Parathyroid adenoma (tissue), 2 donors: ENCODE measurements at regions not wholly inside any gene's neighbourhood (a gene's known extent, or its start where the extent isn't known, plus 50 kb on each side); places are given as distances from the start of the nearest gene placed in this dataset.

Source experiments
- H2AFZ ChIP-seq: fragments of 300-600 bp; sonication (generic); one replicate; pipeline ENCODE4 v1.7.0; 2017; ENCODE audit warnings: antibody characterized with exemption, mild to moderate bottlenecking
- H3K27ac ChIP-seq: fragments of 300-600 bp; sonication (generic); one replicate; pipeline ENCODE4 v1.7.0; 2017
- H3K27me3 ChIP-seq: fragments of 300-600 bp; sonication (generic); one replicate; pipeline ENCODE4 v1.7.0; 2017; ENCODE audit warnings: low read length; ENCODE audit not compliant: control insufficient read depth, insufficient read depth
- H3K36me3 ChIP-seq: fragments of 300-600 bp; sonication (generic); one replicate; pipeline ENCODE4 v1.7.0; 2017; ENCODE audit warnings: low read length; ENCODE audit not compliant: control insufficient read depth, insufficient read depth
- H3K4me1 ChIP-seq: fragments of 300-600 bp; sonication (generic); one replicate; pipeline ENCODE4 v1.7.0; 2017; ENCODE audit warnings: control low read depth
- H3K4me2 ChIP-seq: fragments of 300-600 bp; sonication (generic); one replicate; pipeline ENCODE4 v1.7.0; 2017; ENCODE audit warnings: low read length
- H3K4me3 ChIP-seq: fragments of 300-600 bp; sonication (generic); one replicate; pipeline ENCODE4 v1.7.0; 2017; ENCODE audit warnings: low read depth, low read length
- H3K79me2 ChIP-seq: fragments of 300-600 bp; sonication (generic); one replicate; pipeline ENCODE4 v1.7.0; 2017; ENCODE audit warnings: control low read depth
- H3K9ac ChIP-seq: fragments of 300-600 bp; sonication (generic); one replicate; pipeline ENCODE4 v1.7.0; 2017; ENCODE audit warnings: mild to moderate bottlenecking
- H3K9me3 ChIP-seq: fragments of 300-600 bp; sonication (generic); one replicate; pipeline ENCODE4 v1.7.0; 2017; ENCODE audit warnings: low read length; ENCODE audit not compliant: control insufficient read depth
- CTCF ChIP-seq: fragments of 300-600 bp; sonication (generic); IDR thresholded peaks from one replicate; pipeline ENCODE4 v1.7.0; 2017; ENCODE audit warnings: antibody characterized with exemption, mild to moderate bottlenecking
- donor health status: primary hyperparathyroidism.

GRCh38 chr4:19971829-19972228, 279.9 kb upstream of the SLIT2 start:
- Histone ChIP-seq H3K4me3 (no peak overlapping the region), H3K9me3 (no peaks in the 10 kb centered on the region), H3K4me2 (no peak overlapping the region), H3K27ac (no peak overlapping the region), H3K9ac (no peak overlapping the region), H3K27me3 (no peaks in the 10 kb centered on the region), H3K79me2 (no peaks in the 10 kb centered on the region), H3K4me1 (no peaks in the 10 kb centered on the region), H3K36me3 (no peaks in the 10 kb centered on the region), H2AFZ (no peak overlapping the region)
- no peak for TF ChIP-seq CTCF

- no peaks in the 10 kb centered on the region for H3K27me3 ChIP-seq
Measured at GRCh38 chr4:19969492-19969891, 282.2 kb upstream of the SLIT2 start.

GRCh38 chr4:19961091-19961490, 290.6 kb upstream of the SLIT2 start:
- TF ChIP-seq CTCF: no peak
- Histone ChIP-seq H3K4me3 (no peak overlapping the region), H2AFZ (no peak overlapping the region), H3K9ac (no peak overlapping the region), H3K4me1 (no peaks in the 10 kb centered on the region), H3K27me3 (no peaks in the 10 kb centered on the region), H3K36me3 (no peaks in the 10 kb centered on the region), H3K79me2 (no peaks in the 10 kb centered on the region), H3K27ac (no peak overlapping the region), H3K4me2 (no peak overlapping the region), H3K9me3 (peaks cover 3% of the 10 kb centered on the region)

More at GRCh38 chr4:19969492-19969891, 282.2 kb upstream of the SLIT2 start:
- Histone ChIP-seq H3K4me2 (no peak overlapping the region), H2AFZ (no peak overlapping the region), H3K36me3 (no peaks in the 10 kb centered on the region), H3K4me1 (no peaks in the 10 kb centered on the region), H3K27ac (no peak overlapping the region), H3K79me2 (no peaks in the 10 kb centered on the region), H3K4me3 (no peak overlapping the region), H3K9me3 (no peaks in the 10 kb centered on the region), H3K9ac (no peak overlapping the region)
- TF ChIP-seq CTCF: no peak

- H3K9ac ChIP-seq: no peak overlapping the region
- no peaks in the 10 kb centered on the region for H3K79me2 ChIP-seq
- no peak overlapping the region for H3K4me2 ChIP-seq
- no peak overlapping the region for H3K27ac ChIP-seq
- H3K27me3 ChIP-seq: no peaks in the 10 kb centered on the region
- peaks cover 3% of the 10 kb centered on the region for H3K9me3 ChIP-seq
- H3K4me3 ChIP-seq: no peak overlapping the region
- no peaks in the 10 kb centered on the region for H3K36me3 ChIP-seq
- TF ChIP-seq CTCF: no peak
- H2AFZ ChIP-seq: no peak overlapping the region
- no peaks in the 10 kb centered on the region for H3K4me1 ChIP-seq
Measured at GRCh38 chr4:19958848-19959247, 292.9 kb upstream of the SLIT2 start.

- Histone ChIP-seq H3K79me2 (no peaks in the 10 kb centered on the region), H3K27ac (no peak overlapping the region), H2AFZ (no peak overlapping the region), H3K4me1 (no peaks in the 10 kb centered on the region), H3K27me3 (no peaks in the 10 kb centered on the region), H3K9ac (no peak overlapping the region), H3K36me3 (no peaks in the 10 kb centered on the region), H3K9me3 (no peaks in the 10 kb centered on the region), H3K4me2 (no peak overlapping the region), H3K4me3 (no peak overlapping the region)
- TF ChIP-seq CTCF: no peak
Measured at GRCh38 chr4:19947349-19947748, 304.4 kb upstream of the SLIT2 start.
